GM13976 (cell line): ENCODE measurements at regions not wholly inside any gene's neighbourhood (a gene's known extent, or its start where the extent isn't known, plus 50 kb on each side); places are given as distances from the start of the nearest gene placed in this dataset.
"Not testable (repeated sequence)": the region's sequence is repeated elsewhere in the genome, so short reads cannot be mapped to it uniquely, and the experiment has no call there.

Experiments
- DNase-seq: peaks from one replicate; pipeline ENCODE4 v3.0.0; 2012; ENCODE audit warnings: low spot score
- CTCF ChIP-seq: IDR thresholded peaks from 2 replicates; pipeline ENCODE4 v1.5.1; 2012; ENCODE audit warnings: borderline replicate concordance, mild to moderate bottlenecking; ENCODE audit not compliant: insufficient read depth; ENCODE audit errors: extremely low read depth, missing control alignments, control extremely low read depth
- in situ Hi-C: fragments of 300-500 bp; cut with MboI; formaldehyde crosslinking; loops from one replicate; pipeline ENCODE4 v1.12.0; 2022; ENCODE audit warnings: low sequenced_read_pairs, mixed read lengths, inconsistent platforms; ENCODE audit not compliant: unreplicated experiment

- in situ Hi-C loops, result no loop called here
- no peak for DNase-seq
- no peak for TF ChIP-seq CTCF
Observed at GRCh38 chr3:139121513-139122220, 77.0 kb upstream of the PRR23C start.

GRCh38 chr3:139122221-139122581 is 77.5 kb upstream of the PRR23C start:
- no peak for TF ChIP-seq CTCF
- DNase-seq, result no peak
- in situ Hi-C loops, result no loop called here

GRCh38 chr3:139122612-139123011 is 77.9 kb upstream of the PRR23C start:
- no peak for DNase-seq
- TF ChIP-seq CTCF, result no peak
- in situ Hi-C loops, result no loop called here

- no peak for TF ChIP-seq CTCF
- in situ Hi-C loops, result no loop called here
- no peak for DNase-seq
Observed at GRCh38 chr3:139123377-139124095, 78.8 kb upstream of the PRR23C start.

GRCh38 chr3:139124197-139124596 is 79.5 kb upstream of the PRR23C start:
- in situ Hi-C loops, result no loop called here

GRCh38 chr3:139127101-139127500 is 82.4 kb upstream of the PRR23C start:
- DNase-seq, result no peak
- no peak for TF ChIP-seq CTCF
- in situ Hi-C loops, result no loop called here

More at GRCh38 chr3:139124197-139124596, 79.5 kb upstream of the PRR23C start:
- DNase-seq, result no peak
- TF ChIP-seq CTCF, result no peak

GRCh38 chr3:139127629-139128028 is 82.9 kb upstream of the PRR23C start:
- in situ Hi-C loops, DNase-seq: not testable (repeated sequence)
